GM21360 (cell line): ENCODE measurements at regions not wholly inside any gene's neighbourhood (a gene's known extent, or its start where the extent isn't known, plus 50 kb on each side); places are given as distances from the start of the nearest gene placed in this dataset.

Experiments
- ATAC-seq: cut with Tn5 transposase; IDR thresholded peaks from one replicate; pipeline ENCODE4 v1.9.1; 2021; ENCODE audit warnings: mild to moderate bottlenecking, moderate library complexity; ENCODE audit not compliant: unreplicated experiment

- no peak for ATAC-seq
Observed at GRCh38 chr2:22634167-22634566, 750.8 kb upstream of the KLHL29 start.

DNA sequence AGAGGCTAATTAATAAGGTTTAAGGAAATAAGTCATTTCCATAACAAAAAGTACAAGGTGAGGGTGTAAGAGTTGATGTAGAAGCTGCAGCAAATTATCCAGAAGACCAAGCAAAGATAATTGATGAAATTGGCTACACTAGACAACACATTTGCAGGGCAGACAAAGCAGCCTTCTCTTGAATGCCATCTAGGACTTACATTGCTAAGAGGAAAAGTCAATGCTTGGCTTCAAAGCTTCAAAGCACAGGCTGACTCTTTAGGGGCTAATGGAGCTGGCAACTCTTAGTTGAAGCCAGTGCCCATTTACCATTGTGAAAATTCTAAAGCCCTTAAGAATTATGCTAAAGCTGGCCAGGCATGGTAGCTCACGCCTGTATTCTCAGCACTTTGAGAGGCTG is 728.6 kb upstream of the KLHL29 start:
- no peak for ATAC-seq

GRCh38 chr2:22673529-22673928 is 711.5 kb upstream of the KLHL29 start:
- no peak for ATAC-seq

DNA sequence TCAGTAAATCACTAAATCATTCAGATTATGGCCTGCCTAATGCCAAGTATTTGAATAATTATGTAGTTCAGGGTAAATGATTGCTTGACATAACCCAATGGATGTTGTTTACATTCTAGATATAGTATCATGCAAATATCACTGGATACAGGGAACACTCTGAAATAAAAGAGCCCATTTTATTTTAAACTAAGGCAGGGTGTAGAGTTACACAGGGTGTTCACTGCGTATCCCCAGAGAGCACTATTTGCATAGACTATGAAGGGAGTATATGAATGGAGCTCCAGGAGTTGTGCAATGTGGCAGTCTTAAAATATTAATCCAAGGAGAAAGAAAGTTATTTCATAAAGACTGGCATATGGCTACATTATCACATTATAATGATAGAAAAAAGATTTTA is 701.1 kb upstream of the KLHL29 start:
- no peak for ATAC-seq

DNA sequence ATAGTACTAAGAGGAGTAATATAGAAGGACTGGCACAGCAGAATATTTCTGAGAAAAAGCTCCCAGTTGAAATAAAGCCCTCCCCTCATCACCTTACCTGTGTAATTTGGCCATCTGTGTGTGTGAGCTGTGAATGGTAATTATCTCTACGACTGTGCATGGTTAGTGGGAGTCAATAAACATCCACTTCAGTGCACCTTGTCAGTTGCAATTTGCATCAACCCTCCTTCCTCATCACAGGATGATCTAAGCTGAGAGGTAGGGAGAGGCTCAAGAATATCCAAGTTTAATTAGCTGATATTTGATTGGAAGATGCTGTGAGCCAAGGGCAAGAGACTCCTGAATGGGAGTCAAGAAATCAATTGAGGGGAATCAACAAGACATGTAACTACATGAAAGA is 694.9 kb upstream of the KLHL29 start:
- no peak for ATAC-seq

- ATAC-seq: no peak
Observed at GRCh38 chr2:22691666-22692065, 693.3 kb upstream of the KLHL29 start.

DNA sequence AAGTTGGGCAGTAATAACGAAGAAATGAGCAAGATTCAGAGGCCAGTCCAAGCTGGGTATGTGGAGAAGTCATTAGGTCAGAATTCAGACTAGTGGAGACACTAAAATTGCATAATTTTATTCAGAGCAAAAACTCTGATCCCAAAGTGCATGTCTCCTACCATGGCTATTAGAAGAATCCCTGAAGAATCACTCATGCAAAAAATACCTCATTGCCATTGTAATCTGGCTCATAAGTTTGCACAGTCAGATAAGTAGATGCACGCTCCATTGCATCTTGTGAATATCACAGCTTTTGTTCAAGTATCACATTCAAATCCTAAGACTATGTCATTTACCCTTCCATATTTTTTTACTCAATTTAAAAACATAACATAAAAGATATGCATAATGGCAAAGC is 692.2 kb upstream of the KLHL29 start:
- no peak for ATAC-seq

- ATAC-seq: no peak
Observed at GRCh38 chr2:22694300-22694699, 690.7 kb upstream of the KLHL29 start.

GRCh38 chr2:22694856-22695255 is 690.1 kb upstream of the KLHL29 start:
- no peak for ATAC-seq

GRCh38 chr2:22697054-22697788 is 687.8 kb upstream of the KLHL29 start:
- no peak for ATAC-seq

DNA sequence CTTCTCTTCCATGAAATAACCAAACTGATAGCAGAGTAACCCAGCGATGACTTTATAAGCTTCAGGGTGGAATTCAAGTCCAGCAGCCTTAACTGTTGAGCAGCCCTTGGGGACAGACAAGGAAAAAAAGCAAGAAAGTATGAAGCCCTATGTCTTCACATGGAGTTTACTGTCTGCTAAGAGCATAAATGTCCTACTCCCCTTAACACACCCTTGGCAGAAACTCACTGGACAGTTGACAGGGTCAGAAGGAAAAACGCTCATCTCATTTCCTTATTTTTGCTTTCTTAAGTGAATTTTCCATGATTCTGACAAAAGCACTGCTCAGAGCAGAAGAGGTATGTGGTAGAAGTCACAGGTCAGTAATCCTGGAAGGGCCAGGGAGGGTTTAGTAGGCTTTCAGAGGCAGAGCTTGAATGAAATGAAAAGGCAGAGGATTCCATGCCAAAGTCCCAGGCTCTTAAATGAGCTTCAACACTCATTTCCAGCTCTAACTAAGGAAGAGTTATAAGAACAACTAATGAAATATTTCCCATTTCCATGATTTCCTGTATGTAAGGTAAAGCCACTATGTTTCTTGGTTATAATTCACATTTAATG is 683.3 kb upstream of the KLHL29 start:
- no peak for ATAC-seq

- ATAC-seq: no peak
Observed at GRCh38 chr2:22703286-22703920, 681.6 kb upstream of the KLHL29 start.

GRCh38 chr2:22719396-22719795 is 665.6 kb upstream of the KLHL29 start:
- ATAC-seq: no peak

DNA sequence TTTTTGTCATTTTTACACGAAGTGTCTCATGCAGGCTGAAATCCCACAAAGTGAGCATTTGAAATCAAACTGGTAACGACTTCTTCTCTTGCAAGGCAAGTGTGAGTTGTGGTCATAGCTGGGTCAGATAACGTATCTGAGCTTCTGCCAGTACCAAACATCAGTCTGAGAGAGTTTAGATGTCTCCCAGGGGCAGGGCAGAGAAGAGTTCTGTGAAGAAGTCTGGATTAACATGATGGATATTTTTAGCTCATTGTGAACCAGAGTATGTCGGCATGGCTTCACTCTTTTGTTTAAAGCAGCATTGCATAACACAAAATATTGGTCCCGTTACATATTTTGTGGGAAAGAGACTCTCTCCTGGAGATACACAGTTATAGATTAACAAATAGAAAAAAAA is 655.5 kb upstream of the KLHL29 start:
- no peak for ATAC-seq

- ATAC-seq: no peak
Observed at GRCh38 chr2:22734373-22735045, 650.5 kb upstream of the KLHL29 start.

- ATAC-seq: no peak
Observed at GRCh38 chr2:22737144-22737543, 647.8 kb upstream of the KLHL29 start.

DNA sequence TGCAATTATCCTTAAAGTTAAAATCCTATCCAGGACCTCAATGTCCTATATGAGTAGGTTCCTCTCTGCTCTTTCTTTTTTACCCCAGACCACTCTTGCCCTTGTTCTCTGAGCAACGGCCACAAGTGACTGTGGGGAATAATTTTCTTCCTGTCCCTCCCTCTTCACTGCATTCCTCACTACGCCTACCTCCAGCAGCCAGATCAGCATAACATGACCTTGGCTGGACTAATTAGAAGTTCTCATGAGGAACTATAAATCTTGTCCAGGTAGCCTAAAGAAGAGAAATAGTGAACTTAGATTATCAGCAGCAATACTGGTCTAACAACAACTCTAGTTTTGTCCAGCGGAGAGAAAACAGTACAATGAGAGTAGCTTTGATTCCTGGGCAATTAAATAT is 643.8 kb upstream of the KLHL29 start:
- no peak for ATAC-seq

- no peak for ATAC-seq
Observed at GRCh38 chr2:22748909-22749308, 636.1 kb upstream of the KLHL29 start.

- ATAC-seq: no peak
Observed at GRCh38 chr2:22753476-22753875, 631.5 kb upstream of the KLHL29 start.

DNA sequence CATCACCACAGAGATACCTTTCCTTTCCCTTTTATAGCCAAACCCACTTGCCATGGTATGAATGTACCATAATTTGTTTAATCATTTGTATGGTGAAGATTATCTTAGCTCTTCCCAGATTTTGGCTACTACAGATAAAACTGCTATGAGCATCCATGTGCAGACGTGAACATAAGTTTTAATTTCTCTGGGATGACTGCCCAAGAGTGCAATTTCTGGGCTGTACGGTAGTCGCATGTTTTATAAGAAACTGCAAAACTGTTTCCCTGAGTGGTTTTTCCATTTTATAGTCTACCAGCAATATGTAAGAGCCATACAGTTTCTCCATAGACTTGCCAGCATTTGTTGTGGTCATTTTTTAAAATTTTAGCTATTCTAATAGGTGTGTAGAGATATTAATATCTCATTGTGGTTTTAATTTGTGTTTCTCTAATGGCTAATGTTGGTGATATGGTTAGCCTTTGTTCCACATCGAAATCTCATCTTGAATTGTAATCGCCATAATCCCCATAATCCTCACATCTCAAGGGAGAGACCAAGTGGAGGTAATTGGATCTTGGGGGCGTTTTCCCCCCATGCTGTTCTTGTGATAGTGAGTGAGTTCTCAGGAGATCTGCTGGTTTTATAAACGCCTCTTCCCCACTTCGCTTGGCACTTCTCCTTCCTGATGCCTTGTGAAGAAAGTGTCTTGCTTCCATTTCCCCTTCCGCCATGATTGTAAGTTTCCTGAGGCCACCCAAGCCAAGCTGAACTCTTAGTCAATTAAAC is 628.5 kb upstream of the KLHL29 start:
- ATAC-seq: no peak

- ATAC-seq: no peak
Observed at GRCh38 chr2:22769497-22769896, 615.5 kb upstream of the KLHL29 start.
